ENCODE measurements at regions not wholly inside any gene's neighbourhood (a gene's known extent, or its start where the extent isn't known, plus 50 kb on each side); places are given as distances from the start of the nearest gene placed in this dataset.

DNA sequence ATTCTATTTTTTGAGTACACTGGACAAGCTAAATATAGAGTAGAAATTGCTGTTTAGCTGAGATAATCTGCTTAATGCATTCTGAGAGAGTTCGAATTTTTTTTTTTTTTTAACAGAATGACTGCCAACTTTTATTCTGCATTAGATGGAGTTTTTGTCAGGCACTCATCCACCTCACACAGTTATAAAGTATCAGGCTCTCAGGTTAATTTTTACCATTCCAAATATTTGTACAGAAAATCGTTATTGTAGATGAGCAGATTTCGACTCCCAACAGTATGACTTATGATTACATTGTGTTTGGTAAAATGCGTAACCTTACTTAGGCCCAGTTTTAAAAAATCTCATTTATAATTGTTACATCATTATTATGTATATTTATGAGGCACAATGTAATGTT, 1731.0 kb downstream of the GRIK2 start:
- ChIA-PET CTCF (ENCODE audit: low intra/inter-chr PET ratio, low total read pairs) (no interaction called here), POLR2A (no interaction called here)
- TF ChIP-seq ZNF772 (CRISPR knock-in tag; IDR thresholded peaks at IDR 0.05) (no peak), ZNF24 (IDR thresholded peaks at IDR 0.05) (no peak), ZNF446 (CRISPR knock-in tag; IDR thresholded peaks at IDR 0.05) (no peak), ARHGAP35 (CRISPR knock-in tag; IDR thresholded peaks at IDR 0.05; ENCODE audit: borderline replicate concordance) (no peak), TRIM24 (CRISPR knock-in tag; IDR thresholded peaks at IDR 0.05) (no peak), ZNF331 (CRISPR knock-in tag; IDR thresholded peaks at IDR 0.05) (no peak), MAZ (IDR thresholded peaks at IDR 0.05; ENCODE audit: borderline replicate concordance, low read depth, low read length) (no peak), MAZ (CRISPR knock-in tag; IDR thresholded peaks at IDR 0.05; ENCODE audit: low read depth) (no peak), KDM5A (IDR thresholded peaks at IDR 0.05; ENCODE audit: borderline replicate concordance, low read length) (no peak), RORA (CRISPR knock-in tag; IDR thresholded peaks at IDR 0.05) (no peak), ZNF766 (CRISPR knock-in tag; IDR thresholded peaks at IDR 0.05; ENCODE audit: borderline replicate concordance) (no peak)
- TF ChIP-seq, protein P1, sequence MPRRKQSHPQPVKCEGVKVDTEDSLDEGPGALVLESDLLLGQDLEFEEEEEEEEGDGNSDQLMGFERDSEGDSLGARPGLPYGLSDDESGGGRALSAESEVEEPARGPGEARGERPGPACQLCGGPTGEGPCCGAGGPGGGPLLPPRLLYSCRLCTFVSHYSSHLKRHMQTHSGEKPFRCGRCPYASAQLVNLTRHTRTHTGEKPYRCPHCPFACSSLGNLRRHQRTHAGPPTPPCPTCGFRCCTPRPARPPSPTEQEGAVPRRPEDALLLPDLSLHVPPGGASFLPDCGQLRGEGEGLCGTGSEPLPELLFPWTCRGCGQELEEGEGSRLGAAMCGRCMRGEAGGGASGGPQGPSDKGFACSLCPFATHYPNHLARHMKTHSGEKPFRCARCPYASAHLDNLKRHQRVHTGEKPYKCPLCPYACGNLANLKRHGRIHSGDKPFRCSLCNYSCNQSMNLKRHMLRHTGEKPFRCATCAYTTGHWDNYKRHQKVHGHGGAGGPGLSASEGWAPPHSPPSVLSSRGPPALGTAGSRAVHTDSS (CRISPR knock-in tag; conservative IDR thresholded peaks at IDR 0.05): no peak
- TF ChIP-seq, protein P2, sequence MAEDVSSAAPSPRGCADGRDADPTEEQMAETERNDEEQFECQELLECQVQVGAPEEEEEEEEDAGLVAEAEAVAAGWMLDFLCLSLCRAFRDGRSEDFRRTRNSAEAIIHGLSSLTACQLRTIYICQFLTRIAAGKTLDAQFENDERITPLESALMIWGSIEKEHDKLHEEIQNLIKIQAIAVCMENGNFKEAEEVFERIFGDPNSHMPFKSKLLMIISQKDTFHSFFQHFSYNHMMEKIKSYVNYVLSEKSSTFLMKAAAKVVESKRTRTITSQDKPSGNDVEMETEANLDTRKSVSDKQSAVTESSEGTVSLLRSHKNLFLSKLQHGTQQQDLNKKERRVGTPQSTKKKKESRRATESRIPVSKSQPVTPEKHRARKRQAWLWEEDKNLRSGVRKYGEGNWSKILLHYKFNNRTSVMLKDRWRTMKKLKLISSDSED (CRISPR knock-in tag; IDR thresholded peaks at IDR 0.05): no peak
- TF ChIP-seq, protein P3, sequence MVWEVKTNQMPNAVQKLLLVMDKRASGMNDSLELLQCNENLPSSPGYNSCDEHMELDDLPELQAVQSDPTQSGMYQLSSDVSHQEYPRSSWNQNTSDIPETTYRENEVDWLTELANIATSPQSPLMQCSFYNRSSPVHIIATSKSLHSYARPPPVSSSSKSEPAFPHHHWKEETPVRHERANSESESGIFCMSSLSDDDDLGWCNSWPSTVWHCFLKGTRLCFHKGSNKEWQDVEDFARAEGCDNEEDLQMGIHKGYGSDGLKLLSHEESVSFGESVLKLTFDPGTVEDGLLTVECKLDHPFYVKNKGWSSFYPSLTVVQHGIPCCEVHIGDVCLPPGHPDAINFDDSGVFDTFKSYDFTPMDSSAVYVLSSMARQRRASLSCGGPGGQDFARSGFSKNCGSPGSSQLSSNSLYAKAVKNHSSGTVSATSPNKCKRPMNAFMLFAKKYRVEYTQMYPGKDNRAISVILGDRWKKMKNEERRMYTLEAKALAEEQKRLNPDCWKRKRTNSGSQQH (CRISPR knock-in tag; IDR thresholded peaks at IDR 0.05; ENCODE audit: low read depth): no peak
- no peak overlapping the region for H3K9ac ChIP-seq (ENCODE audit: insufficient read depth, low read depth, low read length)
- no peak overlapping the region for H2AFZ ChIP-seq (ENCODE audit: low read length)
- no peaks in the 10 kb centered on the region for H3K9me3 ChIP-seq (ENCODE audit: low read length)
- H3K4me1 ChIP-seq (ENCODE audit: insufficient read depth, low read length): no peaks in the 10 kb centered on the region
- WGBS (ENCODE audit: low lambda C conversion rate): 18% methylated on average over 4 of the region's 4 CpGs
- FAIRE-seq: no peak
- no peaks in the 10 kb centered on the region for H4K20me1 ChIP-seq (ENCODE audit: insufficient read depth, low read length)
- DNase-seq (ENCODE audit: low spot score): no peak
- H3K4me3 ChIP-seq (replicated peaks in 1 of 3; ENCODE audit: insufficient read depth in 1 of 3, low read depth in 2 of 3, low read length in 3 of 3): no peak overlapping the region
- intact Hi-C loops (cut with micrococcal nuclease; ENCODE audit: unreplicated experiment) (no loop called here), in situ Hi-C loops (cut with HindIII; ENCODE audit: extremely low pct_ligation_motif_present, low pct_unique_long_range_greater_than_20kb) (no loop called here)
- H3K27ac ChIP-seq (ENCODE audit: extremely low read length, insufficient read depth, low read length): no peak overlapping the region
- H3K27me3 ChIP-seq (ENCODE audit: control insufficient read depth in 1 of 2, insufficient read depth in 2 of 2, low read length in 2 of 2): no peaks in the 10 kb centered on the region
- BruUV-seq (replicated peaks): no TSS peak
- no peaks in the 10 kb centered on the region for H3K79me2 ChIP-seq (ENCODE audit: insufficient read depth, low read length)
- no peaks in the 10 kb centered on the region for H3K36me3 ChIP-seq (replicated peaks in 1 of 2; ENCODE audit: control insufficient read depth in 1 of 2, insufficient read depth in 2 of 2, low read length in 2 of 2)
- H3K4me2 ChIP-seq (ENCODE audit: low read depth, low read length): no peak overlapping the region
- no peak for ATAC-seq

Data from HepG2 (cell line).